HepG2 (cell line): ENCODE measurements at regions not wholly inside any gene's neighbourhood (a gene's known extent, or its start where the extent isn't known, plus 50 kb on each side); places are given as distances from the start of the nearest gene placed in this dataset.
"Not testable (repeated sequence)": the region's sequence is repeated elsewhere in the genome, so short reads cannot be mapped to it uniquely, and the experiment has no call there.

Source experiments
- GLI4 ChIP-seq: sonication (generic); formaldehyde crosslinking; IDR thresholded peaks from 2 replicates; pipeline ENCODE4 v1.5.1; 2020; ENCODE audit warnings: missing genetic modification reagents, mild to moderate bottlenecking, moderate library complexity, borderline replicate concordance
- SIN3A ChIP-seq: IDR thresholded peaks from 2 replicates; pipeline ENCODE4 v1.6.1; 2011; ENCODE audit warnings: low read depth, mild to moderate bottlenecking, control low read depth, low read length, borderline replicate concordance

- TF ChIP-seq GLI4 (CRISPR knock-in tag); SIN3A: not testable (repeated sequence)
Observed at GRCh38 chr1:120542365-120542764, 127.5 kb downstream of the NBPF8 start.
